ENCODE measurements at regions not wholly inside any gene's neighbourhood (a gene's known extent, or its start where the extent isn't known, plus 50 kb on each side); places are given as distances from the start of the nearest gene placed in this dataset.

DNA sequence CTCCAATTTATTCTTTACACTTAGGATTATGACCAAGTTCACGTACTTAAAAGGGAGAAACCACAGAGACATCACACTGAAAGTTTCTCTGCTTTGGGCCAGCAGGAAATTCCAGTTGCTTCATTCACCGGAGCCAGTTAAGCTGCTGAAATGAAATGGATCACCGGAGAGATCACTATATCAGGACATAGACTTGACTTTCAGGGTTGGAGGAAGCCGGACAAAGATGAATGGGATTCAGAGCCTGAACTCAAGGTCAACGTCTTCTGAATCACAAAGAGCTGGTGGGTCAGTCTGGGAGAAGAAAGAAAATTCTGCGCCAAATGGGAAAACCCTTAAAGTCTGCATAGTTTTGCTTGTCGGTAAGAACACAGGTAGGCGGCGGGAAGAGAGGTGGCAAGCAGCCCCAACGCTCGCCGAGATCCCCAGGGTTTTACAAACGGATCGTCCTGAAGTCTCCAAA, 81.9 kb upstream of the CCDC28A start:
- Histone ChIP-seq H2AFZ (peak overlapping the region; percentile 77; the same call in 1 of the 2 replicates), H3K4me2 (peak overlapping the region; percentile 74), H3K27ac (ENCODE audit: low read depth) (no peak overlapping the region), H3K4me1 (ENCODE audit: insufficient read depth) (peaks cover 6% of the 10 kb centered on the region), H3K27me3 (ENCODE audit: insufficient read depth) (peaks cover 9% of the 10 kb centered on the region; the same call in 1 of the 2 replicates), H3F3A (replicated peaks; ENCODE audit: low read depth) (no peaks in the 10 kb centered on the region), H3K4me3 (peak overlapping the region; percentile 96), H3K9me2 (ENCODE audit: insufficient read depth) (no peaks in the 10 kb centered on the region), H3K79me2 (replicated peaks; ENCODE audit: insufficient read depth) (peaks cover 52% of the 10 kb centered on the region), H3K36me3 (ENCODE audit: insufficient read depth) (no peaks in the 10 kb centered on the region), H4K20me1 (replicated peaks; ENCODE audit: insufficient read depth) (no peaks in the 10 kb centered on the region)
- TF ChIP-seq NANOG (IDR thresholded peaks at IDR 0.05; ENCODE audit: borderline replicate concordance) (no peak), JUNB (IDR thresholded peaks at IDR 0.05; ENCODE audit: unreplicated experiment) (no peak), ZNF331 (CRISPR knock-in tag; IDR thresholded peaks at IDR 0.05; ENCODE audit: low read depth) (no peak), CREB1 (CRISPR knock-in tag; IDR thresholded peaks at IDR 0.05; ENCODE audit: low read depth) (no peak), EZH2 (IDR thresholded peaks at IDR 0.05; ENCODE audit: low read depth, unreplicated experiment) (no peak), POLR2AphosphoS5 (IDR thresholded peaks at IDR 0.05; ENCODE audit: low read depth) (no peak), STAT1 (IDR thresholded peaks at IDR 0.05; ENCODE audit: unreplicated experiment) (no peak), ZNF114 (CRISPR knock-in tag; IDR thresholded peaks at IDR 0.05) (no peak), EZH2phosphoT487 (IDR thresholded peaks at IDR 0.05; ENCODE audit: unreplicated experiment) (no peak)
- TF ChIP-seq, protein P1, sequence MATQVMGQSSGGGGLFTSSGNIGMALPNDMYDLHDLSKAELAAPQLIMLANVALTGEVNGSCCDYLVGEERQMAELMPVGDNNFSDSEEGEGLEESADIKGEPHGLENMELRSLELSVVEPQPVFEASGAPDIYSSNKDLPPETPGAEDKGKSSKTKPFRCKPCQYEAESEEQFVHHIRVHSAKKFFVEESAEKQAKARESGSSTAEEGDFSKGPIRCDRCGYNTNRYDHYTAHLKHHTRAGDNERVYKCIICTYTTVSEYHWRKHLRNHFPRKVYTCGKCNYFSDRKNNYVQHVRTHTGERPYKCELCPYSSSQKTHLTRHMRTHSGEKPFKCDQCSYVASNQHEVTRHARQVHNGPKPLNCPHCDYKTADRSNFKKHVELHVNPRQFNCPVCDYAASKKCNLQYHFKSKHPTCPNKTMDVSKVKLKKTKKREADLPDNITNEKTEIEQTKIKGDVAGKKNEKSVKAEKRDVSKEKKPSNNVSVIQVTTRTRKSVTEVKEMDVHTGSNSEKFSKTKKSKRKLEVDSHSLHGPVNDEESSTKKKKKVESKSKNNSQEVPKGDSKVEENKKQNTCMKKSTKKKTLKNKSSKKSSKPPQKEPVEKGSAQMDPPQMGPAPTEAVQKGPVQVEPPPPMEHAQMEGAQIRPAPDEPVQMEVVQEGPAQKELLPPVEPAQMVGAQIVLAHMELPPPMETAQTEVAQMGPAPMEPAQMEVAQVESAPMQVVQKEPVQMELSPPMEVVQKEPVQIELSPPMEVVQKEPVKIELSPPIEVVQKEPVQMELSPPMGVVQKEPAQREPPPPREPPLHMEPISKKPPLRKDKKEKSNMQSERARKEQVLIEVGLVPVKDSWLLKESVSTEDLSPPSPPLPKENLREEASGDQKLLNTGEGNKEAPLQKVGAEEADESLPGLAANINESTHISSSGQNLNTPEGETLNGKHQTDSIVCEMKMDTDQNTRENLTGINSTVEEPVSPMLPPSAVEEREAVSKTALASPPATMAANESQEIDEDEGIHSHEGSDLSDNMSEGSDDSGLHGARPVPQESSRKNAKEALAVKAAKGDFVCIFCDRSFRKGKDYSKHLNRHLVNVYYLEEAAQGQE (IDR thresholded peaks at IDR 0.05; ENCODE audit: unreplicated experiment), result no peak
- TF ChIP-seq, protein P2, sequence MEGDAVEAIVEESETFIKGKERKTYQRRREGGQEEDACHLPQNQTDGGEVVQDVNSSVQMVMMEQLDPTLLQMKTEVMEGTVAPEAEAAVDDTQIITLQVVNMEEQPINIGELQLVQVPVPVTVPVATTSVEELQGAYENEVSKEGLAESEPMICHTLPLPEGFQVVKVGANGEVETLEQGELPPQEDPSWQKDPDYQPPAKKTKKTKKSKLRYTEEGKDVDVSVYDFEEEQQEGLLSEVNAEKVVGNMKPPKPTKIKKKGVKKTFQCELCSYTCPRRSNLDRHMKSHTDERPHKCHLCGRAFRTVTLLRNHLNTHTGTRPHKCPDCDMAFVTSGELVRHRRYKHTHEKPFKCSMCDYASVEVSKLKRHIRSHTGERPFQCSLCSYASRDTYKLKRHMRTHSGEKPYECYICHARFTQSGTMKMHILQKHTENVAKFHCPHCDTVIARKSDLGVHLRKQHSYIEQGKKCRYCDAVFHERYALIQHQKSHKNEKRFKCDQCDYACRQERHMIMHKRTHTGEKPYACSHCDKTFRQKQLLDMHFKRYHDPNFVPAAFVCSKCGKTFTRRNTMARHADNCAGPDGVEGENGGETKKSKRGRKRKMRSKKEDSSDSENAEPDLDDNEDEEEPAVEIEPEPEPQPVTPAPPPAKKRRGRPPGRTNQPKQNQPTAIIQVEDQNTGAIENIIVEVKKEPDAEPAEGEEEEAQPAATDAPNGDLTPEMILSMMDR (conservative IDR thresholded peaks at IDR 0.05; ENCODE audit: low read depth in 2 of 2), result no peak
- TF ChIP-seq, protein P3, sequence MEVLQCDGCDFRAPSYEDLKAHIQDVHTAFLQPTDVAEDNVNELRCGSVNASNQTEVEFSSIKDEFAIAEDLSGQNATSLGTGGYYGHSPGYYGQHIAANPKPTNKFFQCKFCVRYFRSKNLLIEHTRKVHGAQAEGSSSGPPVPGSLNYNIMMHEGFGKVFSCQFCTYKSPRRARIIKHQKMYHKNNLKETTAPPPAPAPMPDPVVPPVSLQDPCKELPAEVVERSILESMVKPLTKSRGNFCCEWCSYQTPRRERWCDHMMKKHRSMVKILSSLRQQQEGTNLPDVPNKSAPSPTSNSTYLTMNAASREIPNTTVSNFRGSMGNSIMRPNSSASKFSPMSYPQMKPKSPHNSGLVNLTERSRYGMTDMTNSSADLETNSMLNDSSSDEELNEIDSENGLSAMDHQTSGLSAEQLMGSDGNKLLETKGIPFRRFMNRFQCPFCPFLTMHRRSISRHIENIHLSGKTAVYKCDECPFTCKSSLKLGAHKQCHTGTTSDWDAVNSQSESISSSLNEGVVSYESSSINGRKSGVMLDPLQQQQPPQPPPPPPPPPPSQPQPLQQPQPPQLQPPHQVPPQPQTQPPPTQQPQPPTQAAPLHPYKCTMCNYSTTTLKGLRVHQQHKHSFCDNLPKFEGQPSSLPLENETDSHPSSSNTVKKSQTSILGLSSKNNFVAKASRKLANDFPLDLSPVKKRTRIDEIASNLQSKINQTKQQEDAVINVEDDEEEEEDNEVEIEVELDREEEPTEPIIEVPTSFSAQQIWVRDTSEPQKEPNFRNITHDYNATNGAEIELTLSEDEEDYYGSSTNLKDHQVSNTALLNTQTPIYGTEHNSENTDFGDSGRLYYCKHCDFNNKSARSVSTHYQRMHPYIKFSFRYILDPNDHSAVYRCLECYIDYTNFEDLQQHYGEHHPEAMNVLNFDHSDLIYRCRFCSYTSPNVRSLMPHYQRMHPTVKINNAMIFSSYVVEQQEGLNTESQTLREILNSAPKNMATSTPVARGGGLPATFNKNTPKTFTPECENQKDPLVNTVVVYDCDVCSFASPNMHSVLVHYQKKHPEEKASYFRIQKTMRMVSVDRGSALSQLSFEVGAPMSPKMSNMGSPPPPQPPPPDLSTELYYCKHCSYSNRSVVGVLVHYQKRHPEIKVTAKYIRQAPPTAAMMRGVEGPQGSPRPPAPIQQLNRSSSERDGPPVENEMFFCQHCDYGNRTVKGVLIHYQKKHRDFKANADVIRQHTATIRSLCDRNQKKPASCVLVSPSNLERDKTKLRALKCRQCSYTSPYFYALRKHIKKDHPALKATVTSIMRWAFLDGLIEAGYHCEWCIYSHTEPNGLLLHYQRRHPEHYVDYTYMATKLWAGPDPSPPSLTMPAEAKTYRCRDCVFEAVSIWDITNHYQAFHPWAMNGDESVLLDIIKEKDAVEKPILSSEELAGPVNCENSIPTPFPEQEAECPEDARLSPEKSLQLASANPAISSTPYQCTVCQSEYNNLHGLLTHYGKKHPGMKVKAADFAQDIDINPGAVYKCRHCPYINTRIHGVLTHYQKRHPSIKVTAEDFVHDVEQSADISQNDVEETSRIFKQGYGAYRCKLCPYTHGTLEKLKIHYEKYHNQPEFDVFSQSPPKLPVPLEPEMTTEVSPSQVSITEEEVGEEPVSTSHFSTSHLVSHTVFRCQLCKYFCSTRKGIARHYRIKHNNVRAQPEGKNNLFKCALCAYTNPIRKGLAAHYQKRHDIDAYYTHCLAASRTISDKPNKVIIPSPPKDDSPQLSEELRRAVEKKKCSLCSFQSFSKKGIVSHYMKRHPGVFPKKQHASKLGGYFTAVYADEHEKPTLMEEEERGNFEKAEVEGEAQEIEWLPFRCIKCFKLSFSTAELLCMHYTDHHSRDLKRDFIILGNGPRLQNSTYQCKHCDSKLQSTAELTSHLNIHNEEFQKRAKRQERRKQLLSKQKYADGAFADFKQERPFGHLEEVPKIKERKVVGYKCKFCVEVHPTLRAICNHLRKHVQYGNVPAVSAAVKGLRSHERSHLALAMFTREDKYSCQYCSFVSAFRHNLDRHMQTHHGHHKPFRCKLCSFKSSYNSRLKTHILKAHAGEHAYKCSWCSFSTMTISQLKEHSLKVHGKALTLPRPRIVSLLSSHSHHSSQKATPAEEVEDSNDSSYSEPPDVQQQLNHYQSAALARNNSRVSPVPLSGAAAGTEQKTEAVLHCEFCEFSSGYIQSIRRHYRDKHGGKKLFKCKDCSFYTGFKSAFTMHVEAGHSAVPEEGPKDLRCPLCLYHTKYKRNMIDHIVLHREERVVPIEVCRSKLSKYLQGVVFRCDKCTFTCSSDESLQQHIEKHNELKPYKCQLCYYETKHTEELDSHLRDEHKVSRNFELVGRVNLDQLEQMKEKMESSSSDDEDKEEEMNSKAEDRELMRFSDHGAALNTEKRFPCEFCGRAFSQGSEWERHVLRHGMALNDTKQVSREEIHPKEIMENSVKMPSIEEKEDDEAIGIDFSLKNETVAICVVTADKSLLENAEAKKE (CRISPR knock-in tag; IDR thresholded peaks at IDR 0.05), result no peak
- TF ChIP-seq, protein P4, sequence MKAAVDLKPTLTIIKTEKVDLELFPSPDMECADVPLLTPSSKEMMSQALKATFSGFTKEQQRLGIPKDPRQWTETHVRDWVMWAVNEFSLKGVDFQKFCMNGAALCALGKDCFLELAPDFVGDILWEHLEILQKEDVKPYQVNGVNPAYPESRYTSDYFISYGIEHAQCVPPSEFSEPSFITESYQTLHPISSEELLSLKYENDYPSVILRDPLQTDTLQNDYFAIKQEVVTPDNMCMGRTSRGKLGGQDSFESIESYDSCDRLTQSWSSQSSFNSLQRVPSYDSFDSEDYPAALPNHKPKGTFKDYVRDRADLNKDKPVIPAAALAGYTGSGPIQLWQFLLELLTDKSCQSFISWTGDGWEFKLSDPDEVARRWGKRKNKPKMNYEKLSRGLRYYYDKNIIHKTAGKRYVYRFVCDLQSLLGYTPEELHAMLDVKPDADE (IDR thresholded peaks at IDR 0.05), result no peak
- Mint-ChIP-seq H3K4me3 (peak overlapping the region; percentile 84), H3K4me1 (peaks cover 21% of the 10 kb centered on the region; the same call in 2 of the 3 replicates), H3K27me3 (ENCODE audit: insufficient read depth, low read depth, poor library complexity) (peaks cover 10% of the 10 kb centered on the region), H3K9me3 (no peaks in the 10 kb centered on the region), H3K27ac (peak overlapping the region; percentile 47; the same call in 1 of the 2 replicates), H3K36me3 (ENCODE audit: low read depth) (peaks cover 5% of the 10 kb centered on the region; the same call in 1 of the 3 replicates)
- ATAC-seq (peak; percentile 16), DNase-seq (ENCODE audit: low spot score) (peak; percentile 72)

Data from GM23338 (cell line).